ENCODE measurements at regions not wholly inside any gene's neighbourhood (a gene's known extent, or its start where the extent isn't known, plus 50 kb on each side); places are given as distances from the start of the nearest gene placed in this dataset.
A peak's percentile ranks its signal among the peaks of the same experiment; 100 is the strongest.
"Not testable (repeated sequence)": the region's sequence is repeated elsewhere in the genome, so short reads cannot be mapped to it uniquely, and the experiment has no call there.

- DNase-seq: no peak
These were observed 223.9 kb upstream of the MAD2L1 start for GRCh38 chr4:120290553-120290952.

- peak; percentile 13 for DNase-seq
These were observed 220.2 kb upstream of the MAD2L1 start for GRCh38 chr4:120286813-120287212.

GRCh38 chr4:120281581-120281980, 214.9 kb upstream of the MAD2L1 start:
- DNase-seq: no peak

- no peak for DNase-seq
These were observed 210.7 kb upstream of the MAD2L1 start for GRCh38 chr4:120277391-120277790.

- no peak for DNase-seq
These were observed 200.0 kb upstream of the MAD2L1 start for GRCh38 chr4:120266602-120267001.

- DNase-seq: no peak
These were observed 197.0 kb upstream of the MAD2L1 start for GRCh38 chr4:120263618-120264017.

GRCh38 chr4:120261117-120261516, 194.5 kb upstream of the MAD2L1 start:
- no peak for DNase-seq

GRCh38 chr4:120256112-120256775, 189.6 kb upstream of the MAD2L1 start:
- DNase-seq: not testable (repeated sequence)

- no peak for DNase-seq
These were observed 171.8 kb upstream of the MAD2L1 start for GRCh38 chr4:120238277-120238973.

- no peak for DNase-seq
These were observed 170.2 kb upstream of the MAD2L1 start for GRCh38 chr4:120236873-120237272.

- DNase-seq: no peak
These were observed 165.4 kb upstream of the MAD2L1 start for GRCh38 chr4:120232050-120232449.

- peak; percentile 97 for DNase-seq
These were observed 161.4 kb upstream of the MAD2L1 start for GRCh38 chr4:120228086-120228485.

GRCh38 chr4:120227554-120227953, 160.9 kb upstream of the MAD2L1 start:
- no peak for DNase-seq

GRCh38 chr4:120225527-120225926, 158.9 kb upstream of the MAD2L1 start:
- DNase-seq: peak; percentile 42

GRCh38 chr4:120218981-120219380, 152.3 kb upstream of the MAD2L1 start:
- DNase-seq: no peak

- DNase-seq: no peak
These were observed 148.7 kb upstream of the MAD2L1 start for GRCh38 chr4:120215350-120215749.

- no peak for DNase-seq
These were observed 144.9 kb upstream of the MAD2L1 start for GRCh38 chr4:120211408-120212015.

- no peak for DNase-seq
These were observed 143.1 kb upstream of the MAD2L1 start for GRCh38 chr4:120209706-120210105.

- peak; percentile 35 for DNase-seq
These were observed 140.4 kb upstream of the MAD2L1 start for GRCh38 chr4:120207021-120207420.

- DNase-seq: no peak
These were observed 135.6 kb upstream of the MAD2L1 start for GRCh38 chr4:120202222-120202621.

GRCh38 chr4:120200573-120201110, 134.0 kb upstream of the MAD2L1 start:
- DNase-seq: not testable (repeated sequence)

GRCh38 chr4:120198411-120198810, 131.8 kb upstream of the MAD2L1 start:
- DNase-seq: no peak

- no peak for DNase-seq
These were observed 111.0 kb upstream of the MAD2L1 start for GRCh38 chr4:120177603-120178002.

GRCh38 chr4:120175272-120175671, 108.6 kb upstream of the MAD2L1 start:
- no peak for DNase-seq
